T-helper 2 cell treated with Interferon-gamma antibody and Interleukin-4, amounts not matched to agents 5 μg/mL and 100 μg/mL, for 36 hours (primary cell): ENCODE measurements at regions not wholly inside any gene's neighbourhood (a gene's known extent, or its start where the extent isn't known, plus 50 kb on each side); places are given as distances from the start of the nearest gene placed in this dataset.

Experiments
- DNase-seq: peaks from one replicate; pipeline ENCODE4 v3.0.0; 2021; ENCODE audit warnings: low spot score
- H3K27ac Mint-ChIP-seq: one replicate; pipeline ENCODE4 v1.8.0; 2021; ENCODE audit warnings: mild to moderate bottlenecking, mixed read lengths
- H3K27me3 Mint-ChIP-seq: one replicate; pipeline ENCODE4 v1.8.0; 2021; ENCODE audit warnings: low read depth, mixed read lengths
- H3K36me3 Mint-ChIP-seq: one replicate; pipeline ENCODE4 v1.8.0; 2021; ENCODE audit warnings: low read depth, mixed read lengths
- H3K4me1 Mint-ChIP-seq: one replicate; pipeline ENCODE4 v1.8.0; 2021; ENCODE audit warnings: low read depth, mixed read lengths
- H3K4me3 Mint-ChIP-seq: one replicate; pipeline ENCODE4 v1.8.0; 2022; ENCODE audit warnings: mild to moderate bottlenecking, moderate library complexity, mixed read lengths
- H3K9me3 Mint-ChIP-seq: one replicate; pipeline ENCODE4 v1.8.0; 2021; ENCODE audit warnings: mixed read lengths

- no peak overlapping the region for H3K27ac Mint-ChIP-seq
- H3K36me3 Mint-ChIP-seq = no peaks in the 10 kb centered on the region
- DNase-seq = no peak
- peaks cover 22% of the 10 kb centered on the region for H3K27me3 Mint-ChIP-seq
- no peak overlapping the region for H3K4me3 Mint-ChIP-seq
- H3K9me3 Mint-ChIP-seq = no peaks in the 10 kb centered on the region
- peaks cover 25% of the 10 kb centered on the region for H3K4me1 Mint-ChIP-seq
Measured at GRCh38 chr3:10600296-10600714, 94.9 kb upstream of the ATP2B2 start.

- Mint-ChIP-seq H3K27ac (no peak overlapping the region), H3K4me1 (peaks cover 25% of the 10 kb centered on the region), H3K4me3 (no peak overlapping the region), H3K27me3 (peaks cover 23% of the 10 kb centered on the region), H3K36me3 (no peaks in the 10 kb centered on the region), H3K9me3 (no peaks in the 10 kb centered on the region)
- no peak for DNase-seq
Measured at GRCh38 chr3:10600726-10601125, 95.3 kb upstream of the ATP2B2 start.

- no peak for DNase-seq
- no peak overlapping the region for H3K27ac Mint-ChIP-seq
- no peaks in the 10 kb centered on the region for H3K9me3 Mint-ChIP-seq
- peaks cover 23% of the 10 kb centered on the region for H3K27me3 Mint-ChIP-seq
- no peak overlapping the region for H3K4me3 Mint-ChIP-seq
- peaks cover 25% of the 10 kb centered on the region for H3K4me1 Mint-ChIP-seq
- no peaks in the 10 kb centered on the region for H3K36me3 Mint-ChIP-seq
Measured at GRCh38 chr3:10601151-10601856, 95.9 kb upstream of the ATP2B2 start.

GRCh38 chr3:10601857-10602230, 96.5 kb upstream of the ATP2B2 start:
- peaks cover 23% of the 10 kb centered on the region for H3K27me3 Mint-ChIP-seq
- H3K4me1 Mint-ChIP-seq = peaks cover 25% of the 10 kb centered on the region
- H3K4me3 Mint-ChIP-seq = no peak overlapping the region
- H3K9me3 Mint-ChIP-seq = no peaks in the 10 kb centered on the region
- no peak for DNase-seq
- no peaks in the 10 kb centered on the region for H3K36me3 Mint-ChIP-seq
- no peak overlapping the region for H3K27ac Mint-ChIP-seq

GRCh38 chr3:10602271-10602670, 96.9 kb upstream of the ATP2B2 start:
- Mint-ChIP-seq H3K27ac (no peak overlapping the region), H3K9me3 (no peaks in the 10 kb centered on the region), H3K4me3 (no peak overlapping the region), H3K36me3 (no peaks in the 10 kb centered on the region), H3K27me3 (peaks cover 23% of the 10 kb centered on the region), H3K4me1 (peaks cover 25% of the 10 kb centered on the region)
- DNase-seq = no peak

- H3K27me3 Mint-ChIP-seq = peaks cover 23% of the 10 kb centered on the region
- no peaks in the 10 kb centered on the region for H3K9me3 Mint-ChIP-seq
- peak overlapping the region; percentile 73 for H3K4me3 Mint-ChIP-seq
- H3K36me3 Mint-ChIP-seq = no peaks in the 10 kb centered on the region
- peaks cover 25% of the 10 kb centered on the region for H3K4me1 Mint-ChIP-seq
- H3K27ac Mint-ChIP-seq = peak overlapping the region; percentile 64
- DNase-seq = peak; percentile 63
Measured at GRCh38 chr3:10602769-10603768, 97.7 kb upstream of the ATP2B2 start.

- Mint-ChIP-seq H3K4me3 (no peak overlapping the region), H3K4me1 (peaks cover 5% of the 10 kb centered on the region), H3K9me3 (peaks cover 22% of the 10 kb centered on the region), H3K36me3 (no peaks in the 10 kb centered on the region), H3K27me3 (peaks cover 11% of the 10 kb centered on the region), H3K27ac (no peak overlapping the region)
- no peak for DNase-seq
Measured at GRCh38 chr3:10609134-10609533, 103.7 kb upstream of the ATP2B2 start.

- no peak for DNase-seq
- peaks cover 6% of the 10 kb centered on the region for H3K27me3 Mint-ChIP-seq
Measured at GRCh38 chr3:10614168-10614567, 108.8 kb upstream of the ATP2B2 start.

GRCh38 chr3:10615715-10616114, 110.3 kb upstream of the ATP2B2 start:
- no peak for DNase-seq
- Mint-ChIP-seq H3K27ac (no peak overlapping the region), H3K36me3 (no peaks in the 10 kb centered on the region), H3K4me1 (no peaks in the 10 kb centered on the region), H3K9me3 (peaks cover 22% of the 10 kb centered on the region), H3K27me3 (peaks cover 6% of the 10 kb centered on the region), H3K4me3 (no peak overlapping the region)

More at GRCh38 chr3:10614168-10614567, 108.8 kb upstream of the ATP2B2 start:
- no peaks in the 10 kb centered on the region for H3K4me1 Mint-ChIP-seq
- peaks cover 22% of the 10 kb centered on the region for H3K9me3 Mint-ChIP-seq
- no peak overlapping the region for H3K27ac Mint-ChIP-seq
- no peak overlapping the region for H3K4me3 Mint-ChIP-seq
- no peaks in the 10 kb centered on the region for H3K36me3 Mint-ChIP-seq

GRCh38 chr3:10616321-10616720, 110.9 kb upstream of the ATP2B2 start:
- no peak for DNase-seq

GRCh38 chr3:10619989-10620832, 114.8 kb upstream of the ATP2B2 start:
- H3K27ac Mint-ChIP-seq = no peak overlapping the region
- peaks cover 2% of the 10 kb centered on the region for H3K27me3 Mint-ChIP-seq

More at GRCh38 chr3:10616321-10616720, 110.9 kb upstream of the ATP2B2 start:
- Mint-ChIP-seq H3K27me3 (peaks cover 6% of the 10 kb centered on the region), H3K9me3 (peaks cover 22% of the 10 kb centered on the region), H3K4me1 (no peaks in the 10 kb centered on the region), H3K27ac (no peak overlapping the region), H3K36me3 (no peaks in the 10 kb centered on the region), H3K4me3 (no peak overlapping the region)

GRCh38 chr3:10620833-10621082, 115.4 kb upstream of the ATP2B2 start:
- Mint-ChIP-seq H3K27ac (no peak overlapping the region), H3K27me3 (peaks cover 2% of the 10 kb centered on the region), H3K36me3 (no peaks in the 10 kb centered on the region), H3K9me3 (no peaks in the 10 kb centered on the region), H3K4me1 (no peaks in the 10 kb centered on the region), H3K4me3 (no peak overlapping the region)
- no peak for DNase-seq

More at GRCh38 chr3:10619989-10620832, 114.8 kb upstream of the ATP2B2 start:
- H3K9me3 Mint-ChIP-seq = no peaks in the 10 kb centered on the region
- H3K4me3 Mint-ChIP-seq = no peak overlapping the region
- H3K36me3 Mint-ChIP-seq = no peaks in the 10 kb centered on the region
- no peak for DNase-seq
- H3K4me1 Mint-ChIP-seq = no peaks in the 10 kb centered on the region

- no peaks in the 10 kb centered on the region for H3K36me3 Mint-ChIP-seq
- H3K4me1 Mint-ChIP-seq = no peaks in the 10 kb centered on the region
- no peak overlapping the region for H3K27ac Mint-ChIP-seq
- H3K4me3 Mint-ChIP-seq = no peak overlapping the region
- H3K9me3 Mint-ChIP-seq = no peaks in the 10 kb centered on the region
- H3K27me3 Mint-ChIP-seq = no peaks in the 10 kb centered on the region
- no peak for DNase-seq
Measured at GRCh38 chr3:10623578-10624275, 118.3 kb upstream of the ATP2B2 start.
